HUES64 (cell line): ENCODE measurements at regions not wholly inside any gene's neighbourhood (a gene's known extent, or its start where the extent isn't known, plus 50 kb on each side); places are given as distances from the start of the nearest gene placed in this dataset.
"Not testable (repeated sequence)": the region's sequence is repeated elsewhere in the genome, so short reads cannot be mapped to it uniquely, and the experiment has no call there.

Source experiments
- H3K27ac ChIP-seq: 2 replicates; pipeline ENCODE4 v1.7.0; 2013; ENCODE audit warnings: low read depth, low read length, inconsistent platforms
- H3K27me3 ChIP-seq: 2 replicates; pipeline ENCODE4 v1.6.1; 2013; ENCODE audit warnings: mild to moderate bottlenecking, low read length; ENCODE audit not compliant: insufficient read depth
- H3K36me3 ChIP-seq: 2 replicates; pipeline ENCODE4 v1.6.1; 2013; ENCODE audit warnings: mild to moderate bottlenecking, low read length; ENCODE audit not compliant: insufficient read depth
- H3K4me1 ChIP-seq: 2 replicates; pipeline ENCODE4 v1.6.1; 2013; ENCODE audit warnings: mild to moderate bottlenecking, low read length, moderate library complexity; ENCODE audit not compliant: insufficient read depth
- H3K4me3 ChIP-seq: 2 replicates; pipeline ENCODE4 v1.5.1; 2013; ENCODE audit warnings: mild to moderate bottlenecking, low read length, moderate library complexity
- H3K9ac ChIP-seq: 2 replicates; pipeline ENCODE4 v1.6.1; 2013; ENCODE audit warnings: mild to moderate bottlenecking, low read depth, low read length
- H3K9me3 ChIP-seq: 2 replicates; pipeline ENCODE4 v1.6.1; 2013; ENCODE audit warnings: low read depth, low read length; ENCODE audit not compliant: insufficient read depth
- WGBS: fragments of 150-250, 120-280 bp; methylation state at CpG from one replicate; pipeline ENCODE4 v1.1.7; 2013; ENCODE audit warnings: missing lambda C conversion rate; 5-methylcytosine and 5-hydroxymethylcytosine counted together

DNA sequence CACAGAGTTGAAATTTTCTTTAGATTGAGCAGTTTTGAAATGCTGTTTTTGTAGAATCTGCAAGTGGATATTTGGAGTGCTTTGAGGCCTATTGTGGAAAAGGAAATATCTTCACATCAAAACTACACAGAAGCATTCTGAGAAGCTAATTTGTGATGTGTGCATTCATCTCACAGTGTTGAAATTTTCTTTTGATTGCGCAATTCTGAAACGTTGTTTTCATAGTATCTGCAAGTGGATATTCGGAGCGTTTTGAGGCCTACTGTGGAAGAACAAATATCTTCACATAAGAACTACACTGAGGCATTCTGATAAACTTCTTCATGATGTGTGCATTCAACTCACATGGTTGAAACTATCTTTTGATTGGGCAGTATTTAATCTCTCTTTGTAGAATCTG, 3143.4 kb upstream of the OR11H1 start:
- not testable (repeated sequence) for H3K27me3 ChIP-seq, H3K4me3 ChIP-seq, H3K4me1 ChIP-seq, H3K9ac ChIP-seq, H3K27ac ChIP-seq, H3K36me3 ChIP-seq
- WGBS: 92% methylated on average over 4 of the region's 4 CpGs
- H3K9me3 ChIP-seq: peaks cover 76% of the 10 kb centered on the region

DNA sequence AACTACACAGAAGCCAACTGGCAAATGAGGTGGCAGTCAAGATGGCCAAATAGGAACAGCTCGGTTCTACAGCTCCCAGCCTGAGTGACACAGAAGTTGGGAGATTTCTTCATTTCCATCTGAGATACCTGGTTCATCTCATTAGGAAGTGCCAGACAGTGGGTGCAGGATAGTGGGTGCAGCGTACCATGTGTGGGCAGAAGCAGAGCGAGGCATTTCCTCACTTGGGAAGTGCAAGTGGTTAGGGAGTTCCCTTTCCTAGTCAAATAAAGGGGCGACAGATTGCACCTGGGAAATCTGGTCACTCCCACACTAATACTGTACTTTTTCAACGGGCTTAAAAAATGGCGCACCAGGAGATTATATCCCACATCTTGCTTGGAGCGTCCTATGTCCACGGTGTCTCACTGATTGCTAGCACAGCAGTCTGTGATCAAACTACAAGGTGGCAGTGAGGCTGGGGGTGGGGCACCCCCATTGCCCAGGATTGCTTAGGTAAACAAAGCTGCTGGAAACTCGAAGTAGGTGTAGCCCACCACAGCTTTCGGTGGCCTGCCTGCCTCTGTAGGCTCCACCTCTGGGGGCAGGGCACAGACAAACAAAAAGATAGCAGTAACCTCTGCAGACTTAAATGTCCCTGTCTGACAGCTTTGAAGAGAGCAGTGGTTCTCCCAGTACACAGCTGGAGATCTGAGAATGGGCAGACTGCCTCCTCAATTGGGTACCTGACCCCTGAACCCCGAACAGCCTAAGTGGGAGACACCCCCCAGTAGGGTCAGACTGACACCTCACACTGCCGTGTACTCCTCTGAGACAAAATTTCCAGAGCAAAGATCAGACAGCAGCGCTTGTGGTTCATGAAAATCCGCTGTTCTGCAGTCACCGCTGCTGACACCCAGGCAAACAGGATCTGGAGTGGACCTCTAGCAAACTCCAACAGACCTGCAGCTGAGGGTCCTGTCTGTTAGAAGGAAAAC, 3138.9 kb upstream of the OR11H1 start:
- H3K36me3 ChIP-seq, H3K4me3 ChIP-seq, H3K27ac ChIP-seq, H3K4me1 ChIP-seq, H3K9ac ChIP-seq, H3K27me3 ChIP-seq: not testable (repeated sequence)
- 78% methylated on average over 15 of the region's 15 CpGs for WGBS
- peaks cover 48% of the 10 kb centered on the region for H3K9me3 ChIP-seq

DNA sequence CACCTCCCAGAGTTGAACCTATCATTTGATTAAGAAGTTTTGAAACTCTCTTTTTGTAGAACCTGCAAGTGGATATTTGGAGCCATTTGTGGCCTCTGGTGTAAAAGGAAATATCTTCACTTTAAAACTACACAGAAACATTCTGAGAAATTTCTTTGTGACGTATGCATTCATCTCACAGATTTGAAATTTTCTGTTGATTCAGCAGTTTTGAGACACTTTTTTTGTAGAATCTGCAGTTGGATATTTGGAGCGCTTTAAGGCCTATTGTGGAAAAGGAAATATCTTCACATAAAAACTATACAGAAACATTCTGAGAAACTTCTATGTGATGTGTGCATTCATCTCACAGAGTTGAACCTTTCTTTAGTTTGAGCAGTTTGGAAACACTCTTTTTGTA, 3130.7 kb upstream of the OR11H1 start:
- peaks cover 45% of the 10 kb centered on the region for H3K9me3 ChIP-seq
- H3K27ac ChIP-seq, H3K4me3 ChIP-seq, H3K36me3 ChIP-seq, H3K27me3 ChIP-seq, H3K4me1 ChIP-seq, H3K9ac ChIP-seq: not testable (repeated sequence)
- WGBS: 100% methylated on average over 2 of the region's 2 CpGs

DNA sequence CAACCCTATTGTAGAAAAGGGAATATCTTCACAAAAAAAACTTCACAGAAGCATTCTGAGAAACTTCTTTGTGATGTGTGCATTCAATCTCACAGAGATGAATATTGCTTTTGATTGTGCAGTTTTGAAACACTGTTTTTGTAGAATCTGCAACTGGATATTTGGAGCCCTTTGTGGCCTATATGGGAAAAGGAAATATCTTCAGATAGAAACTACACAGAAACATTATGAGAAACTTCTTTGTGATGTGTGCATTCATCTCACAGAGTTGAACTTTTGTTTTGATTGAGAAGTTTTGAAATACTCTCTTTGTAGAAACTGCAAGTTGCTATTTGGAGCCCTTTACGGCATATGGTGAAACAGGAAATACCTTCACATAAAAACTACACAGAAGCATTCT, 3126.1 kb upstream of the OR11H1 start:
- not testable (repeated sequence) for H3K4me3 ChIP-seq, H3K9ac ChIP-seq, H3K4me1 ChIP-seq, H3K27me3 ChIP-seq, H3K27ac ChIP-seq, H3K36me3 ChIP-seq
- no CpG with 5 or more reads among the region's 1 CpG for WGBS
- peaks cover 72% of the 10 kb centered on the region for H3K9me3 ChIP-seq

DNA sequence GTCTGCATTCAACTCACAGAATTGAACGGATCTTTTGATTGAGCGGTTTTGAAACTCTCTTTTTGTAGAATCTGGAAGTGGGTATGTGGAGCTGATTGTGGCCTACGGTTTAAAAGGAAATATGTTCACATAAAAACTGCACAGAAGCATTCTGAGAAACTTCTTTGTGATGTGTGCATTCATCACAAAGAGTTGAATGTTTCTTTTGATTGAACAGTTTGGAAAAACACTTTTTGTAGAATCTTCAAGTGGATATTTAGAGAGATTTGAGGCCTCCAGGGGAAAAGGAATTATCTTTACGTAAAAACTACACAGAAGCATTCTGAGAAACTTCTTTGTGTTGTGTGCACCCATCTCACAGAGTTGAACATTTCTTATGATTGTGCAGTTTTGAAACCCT, 3125.5 kb upstream of the OR11H1 start:
- H3K36me3 ChIP-seq: not testable (repeated sequence)

DNA sequence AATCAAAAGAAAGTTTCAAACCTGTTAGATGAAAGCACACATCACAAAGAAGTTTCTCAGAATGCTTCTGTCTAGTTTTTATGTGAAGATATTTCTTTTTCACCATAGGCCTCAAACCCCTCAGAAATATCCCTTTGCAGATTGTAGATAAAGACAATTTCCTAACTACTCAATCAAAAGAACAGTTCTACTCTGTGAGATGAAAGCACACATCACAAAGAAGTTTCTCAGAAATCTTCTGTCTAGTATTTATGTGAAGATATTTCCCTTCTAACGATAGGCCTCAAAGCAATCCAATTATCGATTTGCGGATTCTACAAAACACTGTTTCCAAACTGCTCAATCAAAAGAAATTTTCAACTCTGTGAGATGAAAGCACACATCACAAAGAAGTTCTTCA, 3092.1 kb upstream of the OR11H1 start:
- H3K9me3 ChIP-seq: peaks cover 43% of the 10 kb centered on the region
- WGBS: no CpG with 5 or more reads among the region's 3 CpGs
- not testable (repeated sequence) for H3K27ac ChIP-seq, H3K36me3 ChIP-seq, H3K4me1 ChIP-seq, H3K4me3 ChIP-seq, H3K27me3 ChIP-seq, H3K9ac ChIP-seq

More for the DNA sequence above, 3125.5 kb upstream of the OR11H1 start:
- H3K9me3 ChIP-seq: peaks cover 73% of the 10 kb centered on the region
- H3K27ac ChIP-seq, H3K9ac ChIP-seq, H3K4me3 ChIP-seq, H3K4me1 ChIP-seq, H3K27me3 ChIP-seq: not testable (repeated sequence)
- WGBS: 69% methylated on average over 4 of the region's 4 CpGs
